Mesendoderm (in vitro differentiated cells): ENCODE measurements at regions not wholly inside any gene's neighbourhood (a gene's known extent, or its start where the extent isn't known, plus 50 kb on each side); places are given as distances from the start of the nearest gene placed in this dataset.
"Not testable (repeated sequence)": the region's sequence is repeated elsewhere in the genome, so short reads cannot be mapped to it uniquely, and the experiment has no call there.

Experiments used
- DNase-seq: peaks from one replicate; pipeline ENCODE4 v3.0.0; 2013
- H2AK5ac ChIP-seq: 2 replicates; pipeline ENCODE4 v1.6.1; 2013; ENCODE audit warnings: low read length, inconsistent platforms
- H2BK120ac ChIP-seq: 2 replicates; pipeline ENCODE4 v1.6.1; 2013; ENCODE audit warnings: low read depth, mild to moderate bottlenecking, low read length, moderate library complexity, mixed read lengths
- H2BK15ac ChIP-seq: replicated peaks from 2 replicates; pipeline ENCODE4 v1.6.1; 2013; ENCODE audit warnings: low read depth, mild to moderate bottlenecking, moderate library complexity
- H2BK5ac ChIP-seq: 2 replicates; pipeline ENCODE4 v1.6.1; 2013; ENCODE audit warnings: low read length, inconsistent platforms
- H3K18ac ChIP-seq: 2 replicates; pipeline ENCODE4 v1.6.1; 2013; ENCODE audit warnings: mild to moderate bottlenecking, low read length, mixed read lengths
- H3K23ac ChIP-seq: one replicate; pipeline ENCODE4 v1.6.1; 2013; ENCODE audit warnings: low read length
- H3K27ac ChIP-seq: 2 replicates; pipeline ENCODE4 v1.5.1; 2013; ENCODE audit warnings: low read depth, mild to moderate bottlenecking, inconsistent platforms, low read length, moderate library complexity
- H3K27me3 ChIP-seq: 2 replicates; pipeline ENCODE4 v1.6.1; 2013; ENCODE audit warnings: low read length, control low read depth, mild to moderate bottlenecking, inconsistent platforms; ENCODE audit not compliant: insufficient read depth, poor library complexity
- H3K36me3 ChIP-seq: 2 replicates; pipeline ENCODE4 v1.6.1; 2013; ENCODE audit warnings: low read length, inconsistent platforms; ENCODE audit not compliant: control insufficient read depth, insufficient read depth
- H3K4ac ChIP-seq: one replicate; pipeline ENCODE4 v1.6.1; 2013; ENCODE audit warnings: low read depth, mild to moderate bottlenecking, low read length, moderate library complexity
- H3K4me1 ChIP-seq: 2 replicates; pipeline ENCODE4 v1.6.1; 2013; ENCODE audit warnings: low read depth, low read length, inconsistent platforms; ENCODE audit not compliant: control insufficient read depth
- H3K4me2 ChIP-seq: 2 replicates; pipeline ENCODE4 v1.6.1; 2013; ENCODE audit warnings: low read length
- H3K4me3 ChIP-seq: 2 replicates; pipeline ENCODE4 v1.5.1; 2013; ENCODE audit warnings: mild to moderate bottlenecking, low read length
- H3K56ac ChIP-seq: one replicate; pipeline ENCODE4 v1.6.1; 2013; ENCODE audit warnings: low read length
- H3K79me1 ChIP-seq: 2 replicates; pipeline ENCODE4 v1.6.1; 2013; ENCODE audit warnings: low read length, inconsistent platforms
- H3K79me2 ChIP-seq: 2 replicates; pipeline ENCODE4 v1.6.1; 2013; ENCODE audit warnings: mild to moderate bottlenecking, low read length; ENCODE audit not compliant: control insufficient read depth, insufficient read depth
- H3K9ac ChIP-seq: 2 replicates; pipeline ENCODE4 v1.6.1; 2013; ENCODE audit warnings: low read length, inconsistent platforms
- H4K5ac ChIP-seq: one replicate; pipeline ENCODE4 v1.6.1; 2013; ENCODE audit warnings: low read length
- H4K8ac ChIP-seq: one replicate; pipeline ENCODE4 v1.6.1; 2013; ENCODE audit warnings: low read depth, mild to moderate bottlenecking, control low read depth, low read length, moderate library complexity
- WGBS: extraction: QIAGEN DNeasy Blood & Tissue Kit; methylation state at CpG from one replicate; pipeline ENCODE4 v1.1.7; 2013; ENCODE audit warnings: low lambda C conversion rate, missing lambda C conversion rate; ENCODE audit not compliant: insufficient coverage; ENCODE audit errors: extremely low coverage; 5-methylcytosine and 5-hydroxymethylcytosine counted together

DNA sequence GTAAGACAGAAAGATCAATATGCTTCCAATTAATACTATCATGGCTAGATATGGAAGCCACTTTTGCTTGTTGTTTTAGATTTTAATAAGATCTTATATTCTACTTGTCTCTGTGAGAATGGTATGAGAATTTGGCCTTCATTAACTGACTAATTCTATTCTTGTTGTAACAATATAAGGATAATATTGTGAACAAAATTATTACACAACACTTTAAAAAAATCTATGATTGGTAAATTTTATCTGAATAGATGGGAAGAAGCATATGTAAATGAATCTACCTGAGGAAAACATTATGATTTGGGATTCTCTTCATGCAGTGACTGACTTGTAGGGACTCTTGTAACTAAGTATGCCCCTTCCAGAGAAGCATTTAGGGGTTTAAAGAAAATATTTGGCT is 308.9 kb upstream of the KCND2 start:
- no peak for DNase-seq
- H2BK120ac ChIP-seq = no peak overlapping the region
- H3K27ac ChIP-seq = no peak overlapping the region

DNA sequence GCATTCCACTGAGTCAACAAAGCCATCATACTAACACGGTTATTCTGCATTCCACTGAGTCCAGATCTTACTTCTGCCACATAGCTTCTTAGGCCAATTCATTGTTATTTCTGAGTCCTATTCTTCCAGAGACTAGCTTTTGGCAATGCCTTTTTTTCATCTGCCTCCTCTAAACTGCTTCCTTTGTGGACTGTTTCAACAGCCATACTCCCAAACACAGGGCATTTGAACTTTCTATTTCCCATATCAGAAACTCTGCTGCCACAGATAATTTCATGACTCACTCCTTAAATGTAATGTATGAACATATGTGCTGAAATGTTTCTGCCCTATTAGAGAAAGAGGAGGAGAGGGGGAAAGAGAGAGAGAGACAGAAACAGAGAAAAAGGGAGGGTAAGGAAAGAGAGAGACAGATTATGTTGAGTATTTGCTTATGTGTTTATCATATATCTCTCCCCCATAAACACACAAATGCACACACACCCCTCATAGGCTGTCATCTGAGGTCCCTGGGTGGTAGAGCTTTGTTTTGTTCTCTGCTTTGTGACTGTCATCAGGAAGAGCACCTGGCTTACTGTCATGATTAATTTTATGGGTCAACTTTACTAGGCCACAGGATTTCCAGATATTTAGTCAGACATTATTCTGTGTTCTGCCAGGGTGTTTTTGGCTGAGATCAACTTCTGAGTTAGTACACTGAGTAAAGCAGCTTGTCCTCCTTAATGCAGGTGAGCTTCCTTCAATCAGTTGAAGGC is 308.0 kb upstream of the KCND2 start:
- Histone ChIP-seq H4K5ac (no peak overlapping the region), H2BK5ac (no peak overlapping the region), H3K27ac (no peak overlapping the region), H3K4me1 (no peaks in the 10 kb centered on the region), H3K18ac (no peak overlapping the region), H3K4ac (no peak overlapping the region), H3K36me3 (no peaks in the 10 kb centered on the region), H3K4me3 (no peak overlapping the region), H3K56ac (no peak overlapping the region), H3K79me2 (no peaks in the 10 kb centered on the region), H2AK5ac (no peak overlapping the region), H3K4me2 (no peak overlapping the region), H4K8ac (no peak overlapping the region), H2BK15ac (no peak overlapping the region), H3K27me3 (no peaks in the 10 kb centered on the region), H3K79me1 (no peaks in the 10 kb centered on the region), H2BK120ac (no peak overlapping the region), H3K9ac (no peak overlapping the region), H3K23ac (no peak overlapping the region)
- DNase-seq = no peak
- no CpG with 5 or more reads among the region's 1 CpG for WGBS

More for the DNA sequence above, 308.9 kb upstream of the KCND2 start:
- Histone ChIP-seq H3K36me3 (no peaks in the 10 kb centered on the region), H4K5ac (no peak overlapping the region), H4K8ac (no peak overlapping the region), H2AK5ac (no peak overlapping the region), H3K9ac (no peak overlapping the region), H3K4me2 (no peak overlapping the region), H2BK15ac (no peak overlapping the region), H3K4me1 (no peaks in the 10 kb centered on the region), H3K27me3 (no peaks in the 10 kb centered on the region), H2BK5ac (no peak overlapping the region), H3K4ac (no peak overlapping the region), H3K18ac (no peak overlapping the region), H3K4me3 (no peak overlapping the region), H3K79me1 (no peaks in the 10 kb centered on the region), H3K56ac (no peak overlapping the region), H3K79me2 (no peaks in the 10 kb centered on the region), H3K23ac (no peak overlapping the region)

DNA sequence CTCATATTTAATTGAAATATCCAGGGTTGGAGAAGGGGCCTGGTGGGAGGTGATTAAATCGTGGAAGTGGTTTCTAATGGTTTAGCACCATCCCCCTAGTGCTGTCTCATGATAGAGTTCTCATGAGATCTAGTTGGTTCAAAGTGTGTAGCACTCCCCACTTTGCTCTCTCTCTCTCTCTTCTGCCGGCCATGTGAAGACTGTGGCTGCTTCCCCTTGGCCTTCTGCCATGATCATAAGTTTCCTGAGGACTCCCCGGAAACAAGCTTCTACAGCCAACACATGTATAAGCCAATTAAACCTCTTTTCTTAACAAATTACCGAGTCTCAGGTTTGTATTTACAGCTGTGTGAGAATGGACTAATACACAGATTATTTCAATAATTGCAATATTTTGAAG is 305.8 kb upstream of the KCND2 start:
- Histone ChIP-seq H3K79me1 (no peaks in the 10 kb centered on the region), H4K5ac (no peak overlapping the region), H3K4me2 (no peak overlapping the region), H3K36me3 (no peaks in the 10 kb centered on the region), H3K9ac (no peak overlapping the region), H3K18ac (no peak overlapping the region), H3K56ac (no peak overlapping the region), H3K23ac (no peak overlapping the region), H2BK15ac (no peak overlapping the region), H3K79me2 (no peaks in the 10 kb centered on the region), H2BK5ac (no peak overlapping the region), H3K4ac (no peak overlapping the region), H3K4me3 (no peak overlapping the region), H2BK120ac (no peak overlapping the region), H4K8ac (no peak overlapping the region), H3K27ac (no peak overlapping the region), H3K4me1 (no peaks in the 10 kb centered on the region), H2AK5ac (no peak overlapping the region), H3K27me3 (no peaks in the 10 kb centered on the region)
- WGBS = no CpG with 5 or more reads among the region's 4 CpGs
- no peak for DNase-seq

DNA sequence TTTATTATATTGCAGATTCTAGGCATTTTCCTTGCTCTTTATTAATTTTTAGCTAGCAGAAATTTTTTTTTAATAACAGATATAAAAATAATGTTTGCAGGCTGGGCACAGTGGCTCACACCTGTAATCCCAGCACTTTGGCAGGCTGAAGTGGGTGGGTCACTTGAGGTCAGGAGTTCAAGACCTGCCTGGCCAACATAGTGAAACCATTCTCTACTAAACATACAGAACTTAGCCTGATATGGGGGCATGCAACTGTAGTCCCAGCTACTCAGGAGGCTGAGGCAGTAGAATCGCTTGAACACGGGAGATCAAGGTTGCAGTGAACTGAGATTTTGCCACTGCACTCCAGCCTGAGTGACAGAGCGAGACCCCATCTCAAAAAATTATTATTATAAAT is 304.6 kb upstream of the KCND2 start:
- H4K8ac ChIP-seq, H3K36me3 ChIP-seq, H3K27me3 ChIP-seq, H2BK15ac ChIP-seq, H3K4ac ChIP-seq, H3K23ac ChIP-seq, H2BK5ac ChIP-seq, DNase-seq, H3K18ac ChIP-seq, H3K56ac ChIP-seq, H4K5ac ChIP-seq, H3K79me1 ChIP-seq, H2BK120ac ChIP-seq, H3K4me1 ChIP-seq, H3K9ac ChIP-seq, H3K79me2 ChIP-seq, H3K4me3 ChIP-seq, H3K4me2 ChIP-seq, H2AK5ac ChIP-seq, H3K27ac ChIP-seq: not testable (repeated sequence)
- WGBS = no CpG with 5 or more reads among the region's 3 CpGs

DNA sequence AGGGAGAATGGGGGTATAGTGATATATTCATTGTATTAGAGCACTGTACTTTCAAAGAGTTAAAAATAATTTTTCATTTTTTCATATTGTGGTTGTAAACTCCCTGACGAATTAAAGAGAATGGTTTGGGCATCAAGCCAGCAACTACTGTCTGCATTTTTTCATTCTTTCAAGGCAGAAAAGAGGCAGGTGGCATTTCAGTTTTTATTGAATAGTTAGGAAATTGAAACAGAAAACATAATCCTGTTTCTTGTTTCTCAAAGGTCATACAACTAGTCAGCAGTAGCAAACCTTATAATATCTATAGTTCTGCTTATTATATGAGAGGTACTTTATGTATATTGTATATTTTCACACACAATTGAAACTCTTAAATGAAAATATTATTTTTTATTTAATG is 303.9 kb upstream of the KCND2 start:
- no peak overlapping the region for H2BK5ac ChIP-seq

DNA sequence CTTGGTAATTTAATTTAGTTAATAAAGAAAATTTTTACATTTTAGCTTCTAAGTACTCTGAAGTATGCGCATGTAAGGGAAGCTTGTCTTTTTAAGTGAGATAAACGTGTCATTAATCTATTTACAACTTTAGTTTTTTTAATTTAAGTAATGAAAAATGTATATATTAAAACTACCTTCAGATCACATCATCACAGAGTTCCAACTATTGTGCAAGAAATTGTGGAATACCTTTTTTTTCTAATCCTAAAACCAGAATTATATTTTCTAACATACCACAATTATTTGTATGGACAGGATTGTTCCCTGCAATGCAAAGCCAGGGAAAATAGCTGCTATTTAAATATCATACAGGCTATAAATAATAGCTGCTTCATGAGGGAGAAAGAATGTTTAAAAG is 303.2 kb upstream of the KCND2 start:
- H3K36me3 ChIP-seq = no peaks in the 10 kb centered on the region
- H3K23ac ChIP-seq = no peak overlapping the region
- H3K18ac ChIP-seq = no peak overlapping the region
- no peak overlapping the region for H4K5ac ChIP-seq
- no peak overlapping the region for H4K8ac ChIP-seq
- no peaks in the 10 kb centered on the region for H3K27me3 ChIP-seq
- no peak overlapping the region for H2BK5ac ChIP-seq
- H3K4me2 ChIP-seq = no peak overlapping the region
- no peak overlapping the region for H3K4me3 ChIP-seq
- H2AK5ac ChIP-seq = no peak overlapping the region
- no peak overlapping the region for H2BK120ac ChIP-seq
- H3K27ac ChIP-seq = no peak overlapping the region
- DNase-seq = no peak
- no peak overlapping the region for H3K4ac ChIP-seq
- H3K79me1 ChIP-seq = no peaks in the 10 kb centered on the region
- no CpG with 5 or more reads among the region's 2 CpGs for WGBS
- no peak overlapping the region for H3K56ac ChIP-seq
- no peak overlapping the region for H3K9ac ChIP-seq
- no peaks in the 10 kb centered on the region for H3K79me2 ChIP-seq
- H2BK15ac ChIP-seq = no peak overlapping the region
- no peaks in the 10 kb centered on the region for H3K4me1 ChIP-seq

More for the DNA sequence above, 303.9 kb upstream of the KCND2 start:
- Histone ChIP-seq H3K4ac (no peak overlapping the region), H4K5ac (no peak overlapping the region), H3K79me2 (no peaks in the 10 kb centered on the region), H3K36me3 (no peaks in the 10 kb centered on the region), H3K27ac (no peak overlapping the region), H3K4me3 (no peak overlapping the region), H3K9ac (no peak overlapping the region), H4K8ac (no peak overlapping the region), H2AK5ac (no peak overlapping the region), H3K56ac (no peak overlapping the region), H2BK15ac (no peak overlapping the region), H2BK120ac (no peak overlapping the region), H3K27me3 (no peaks in the 10 kb centered on the region), H3K23ac (no peak overlapping the region), H3K4me2 (no peak overlapping the region), H3K4me1 (no peaks in the 10 kb centered on the region), H3K79me1 (no peaks in the 10 kb centered on the region), H3K18ac (no peak overlapping the region)
- WGBS = no CpG with 5 or more reads among the region's 1 CpG
- no peak for DNase-seq
